ENCODE measurements at regions not wholly inside any gene's neighbourhood (a gene's known extent, or its start where the extent isn't known, plus 50 kb on each side); places are given as distances from the start of the nearest gene placed in this dataset.
"Not testable (repeated sequence)": the region's sequence is repeated elsewhere in the genome, so short reads cannot be mapped to it uniquely, and the experiment has no call there.

DNA sequence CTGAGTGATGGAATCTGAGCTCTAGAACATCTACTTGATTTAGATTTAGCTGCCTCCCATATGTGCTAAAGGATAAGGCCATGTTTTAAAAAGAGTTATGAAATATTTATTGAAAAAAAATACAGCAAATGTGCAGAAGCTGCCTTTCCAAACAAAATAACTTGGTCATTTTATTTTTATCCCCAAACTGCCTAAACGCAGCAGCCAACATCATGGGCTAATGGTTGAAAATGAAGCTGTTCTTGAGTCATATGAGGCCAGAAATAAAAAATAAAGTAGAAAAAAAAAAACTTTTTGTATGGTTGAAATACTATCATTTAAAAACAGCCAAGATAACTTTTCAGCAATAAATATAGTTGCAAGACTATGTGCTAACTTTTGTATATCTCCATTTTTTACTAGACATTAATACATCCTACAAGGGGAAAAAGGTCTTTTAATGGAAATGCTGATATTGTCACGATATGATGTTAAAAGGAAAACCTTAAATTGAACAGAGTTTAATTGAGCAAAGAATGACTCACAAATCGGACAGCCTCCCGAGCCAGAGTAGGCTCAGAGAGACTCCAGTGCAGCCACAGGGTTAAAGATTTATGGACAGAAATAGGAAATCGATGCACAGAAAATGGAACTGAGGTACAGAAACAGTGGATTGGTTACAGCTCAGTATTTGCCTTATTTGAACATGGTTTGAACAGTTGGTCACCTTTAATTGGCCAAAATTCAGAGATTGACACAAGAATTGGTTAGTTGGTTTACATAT, 305.8 kb downstream of the MDFIC start:
- no peak for DNase-seq (ENCODE audit: low read depth in 3 of 3, low spot score in 2 of 3)

- DNase-seq (ENCODE audit: low read depth in 3 of 3, low spot score in 2 of 3): no peak
These were observed 304.5 kb downstream of the MDFIC start for GRCh38 chr7:115226410-115226809.

DNA sequence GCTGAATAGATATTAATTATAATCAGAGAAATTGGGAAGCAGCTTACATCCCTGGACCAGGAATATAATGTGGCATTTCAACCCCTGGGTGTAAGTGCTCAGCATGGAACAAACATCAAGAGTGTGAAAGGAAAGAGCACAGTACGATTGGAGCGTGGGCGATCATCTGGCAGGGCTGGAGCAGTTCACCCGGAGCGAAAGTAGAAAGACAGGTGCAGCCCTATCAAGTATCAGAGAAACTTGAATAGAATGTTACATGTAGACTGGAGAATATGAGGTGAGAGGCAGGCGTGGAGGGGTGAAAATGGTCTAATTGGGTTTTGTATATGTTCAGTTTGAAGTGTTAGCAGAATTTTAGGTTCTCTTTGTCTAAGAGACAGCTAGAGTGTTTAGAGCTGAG, 303.0 kb downstream of the MDFIC start:
- no peak for DNase-seq (ENCODE audit: low read depth in 3 of 3, low spot score in 2 of 3)

- DNase-seq (ENCODE audit: low read depth in 3 of 3, low spot score in 2 of 3): no peak
These were observed 302.1 kb downstream of the MDFIC start for GRCh38 chr7:115223959-115224358.

GRCh38 chr7:115221456-115221855, 299.6 kb downstream of the MDFIC start:
- no peak for DNase-seq (ENCODE audit: low read depth in 3 of 3, low spot score in 2 of 3)

DNA sequence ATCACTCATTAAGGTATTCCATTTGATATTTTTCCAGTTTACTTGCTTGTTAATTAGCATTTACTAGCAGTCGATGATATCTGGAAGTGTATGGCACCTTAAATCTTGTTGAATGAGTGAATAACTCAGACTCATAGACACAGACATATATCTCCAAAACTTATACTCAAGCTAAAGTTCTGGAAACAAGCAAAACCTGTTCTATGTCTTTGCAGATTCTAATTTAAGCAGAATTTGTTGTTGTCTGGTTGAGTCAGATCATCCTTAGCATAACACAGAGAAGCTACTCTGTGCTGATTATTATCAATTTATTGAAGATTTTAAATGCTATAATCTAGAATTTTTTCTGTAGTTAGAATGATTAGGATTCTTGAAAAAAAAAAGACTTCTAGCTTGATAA, 296.2 kb downstream of the MDFIC start:
- DNase-seq (ENCODE audit: low read depth in 3 of 3, low spot score in 2 of 3): no peak

GRCh38 chr7:115217373-115217772, 295.5 kb downstream of the MDFIC start:
- no peak for DNase-seq (ENCODE audit: low read depth in 3 of 3, low spot score in 2 of 3)

DNA sequence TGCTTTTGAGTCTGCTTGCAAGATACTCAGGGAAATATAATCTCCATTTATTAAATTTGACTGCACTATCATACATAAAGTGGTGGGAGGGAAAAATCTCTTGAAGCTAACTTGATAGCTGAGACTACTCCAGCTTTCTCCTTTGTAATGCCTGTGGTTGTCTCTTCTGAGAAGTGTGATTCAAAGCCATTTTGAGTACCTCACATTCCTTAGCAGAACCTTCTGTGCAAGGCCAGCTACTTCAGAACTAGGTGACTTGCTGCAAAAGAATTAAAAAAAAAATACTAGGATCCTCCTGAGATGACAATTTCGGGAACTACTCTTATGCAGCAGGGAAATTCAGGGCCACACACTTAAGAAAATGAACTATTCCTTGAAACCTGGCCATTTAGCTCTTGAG, 294.8 kb downstream of the MDFIC start:
- DNase-seq (ENCODE audit: low read depth in 3 of 3, low spot score in 2 of 3): no peak

DNA sequence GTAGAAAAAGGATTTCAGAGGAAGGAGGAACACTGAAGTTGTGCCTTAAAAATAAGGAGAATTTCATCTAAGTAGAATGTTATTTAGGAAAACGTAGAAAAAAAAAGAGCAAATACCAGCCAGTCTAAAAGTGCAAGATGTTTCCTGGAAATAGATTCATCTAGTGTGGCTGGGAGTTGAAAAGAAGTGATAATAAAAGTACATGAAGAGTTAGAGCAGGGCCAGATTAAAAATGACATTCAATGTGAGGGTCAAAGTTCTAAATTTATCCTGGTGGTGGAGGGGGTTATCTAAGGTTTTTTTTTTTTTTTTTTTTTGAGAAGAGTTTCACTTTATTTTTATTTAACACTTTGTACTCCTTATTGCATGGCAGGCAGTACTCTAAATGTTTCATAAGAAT, 289.3 kb downstream of the MDFIC start:
- no peak for DNase-seq (ENCODE audit: low read depth in 3 of 3, low spot score in 2 of 3)

- DNase-seq (ENCODE audit: low read depth in 3 of 3, low spot score in 2 of 3): no peak
These were observed 288.7 kb downstream of the MDFIC start for GRCh38 chr7:115210552-115210951.

DNA sequence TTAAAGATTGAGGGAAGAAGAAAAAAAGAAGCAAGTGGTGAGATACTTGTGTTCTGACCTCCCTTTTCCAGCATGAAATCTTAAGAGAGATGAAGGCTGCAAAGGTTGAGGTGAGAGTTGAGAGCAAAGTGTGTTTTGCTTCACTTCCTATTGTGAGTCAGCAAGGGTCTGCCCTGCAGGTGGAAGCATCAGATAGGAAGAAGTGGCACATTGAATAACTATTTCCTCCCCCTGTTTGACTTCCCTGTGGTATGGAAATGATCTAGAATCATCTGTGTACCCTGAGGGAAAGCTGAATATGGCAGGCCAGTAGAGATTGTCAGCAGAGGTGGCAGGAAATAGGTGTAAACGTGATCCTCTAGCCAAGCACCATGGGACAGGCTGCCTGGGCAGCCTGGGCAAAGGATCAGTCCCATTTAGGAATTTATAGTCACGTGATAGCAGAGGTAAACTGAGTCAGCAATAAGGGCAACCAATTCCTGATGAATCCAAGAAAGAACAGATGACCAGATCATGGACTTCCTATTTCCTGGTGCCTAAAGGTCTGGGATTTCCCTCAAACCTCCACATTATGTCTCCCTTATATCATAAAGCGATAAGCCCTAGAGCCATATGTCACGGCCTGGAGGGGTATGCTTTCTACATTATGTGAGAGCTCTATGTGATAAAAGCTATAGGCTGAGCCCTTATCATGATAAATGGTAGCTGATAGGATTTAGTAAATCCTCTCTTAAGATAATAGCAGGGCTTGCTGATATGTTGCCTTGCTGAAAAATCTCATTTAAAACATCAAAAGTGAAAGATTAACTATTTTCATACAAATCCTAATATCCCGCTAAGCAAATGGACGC, 287.0 kb downstream of the MDFIC start:
- DNase-seq (ENCODE audit: low read depth in 3 of 3, low spot score in 2 of 3): no peak

DNA sequence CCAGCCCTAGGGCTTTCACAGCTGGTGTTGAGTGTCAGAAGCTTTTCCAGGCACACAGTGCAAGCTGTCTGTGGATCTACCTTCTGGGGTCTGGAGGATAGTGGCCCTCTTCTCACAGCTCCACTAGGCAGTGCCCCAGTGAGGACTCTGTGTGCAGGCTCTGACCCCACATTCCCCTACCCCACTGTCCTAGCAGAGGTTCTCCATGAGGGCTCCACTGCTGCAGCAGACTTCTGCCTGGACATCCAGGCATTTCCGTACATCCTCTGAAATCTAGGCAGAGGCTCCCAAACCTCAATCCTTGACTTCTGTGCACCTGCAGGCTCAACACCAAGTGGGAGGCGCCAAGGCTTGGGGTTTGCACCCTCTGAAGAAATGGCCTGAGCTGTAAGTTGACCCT, 284.5 kb downstream of the MDFIC start:
- not testable (repeated sequence) for DNase-seq (ENCODE audit: low read depth in 3 of 3, low spot score in 2 of 3)

GRCh38 chr7:115198143-115198542, 276.2 kb downstream of the MDFIC start:
- no peak for DNase-seq (ENCODE audit: low read depth in 3 of 3, low spot score in 2 of 3)

DNA sequence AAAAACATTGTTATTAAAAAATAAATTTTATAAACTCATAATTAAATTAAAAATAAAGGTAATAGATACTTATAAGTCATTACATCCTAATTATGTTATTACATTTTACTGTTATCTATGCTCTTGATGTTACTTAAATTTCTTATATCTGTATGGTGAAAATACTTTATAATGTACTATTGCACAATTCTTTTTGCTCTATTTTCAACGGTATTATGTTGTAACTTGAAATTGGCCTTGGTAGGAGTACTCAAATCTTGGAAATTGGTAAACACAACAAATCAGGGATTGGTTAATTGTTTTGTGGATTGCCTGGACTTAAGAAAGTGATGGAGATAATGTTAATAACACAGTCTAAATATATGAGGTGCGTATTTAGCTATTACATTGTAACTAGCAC, 273.3 kb downstream of the MDFIC start:
- DNase-seq (ENCODE audit: low read depth in 3 of 3, low spot score in 2 of 3): no peak

GRCh38 chr7:115191526-115191925, 269.6 kb downstream of the MDFIC start:
- DNase-seq (ENCODE audit: low read depth in 3 of 3, low spot score in 2 of 3): no peak

DNA sequence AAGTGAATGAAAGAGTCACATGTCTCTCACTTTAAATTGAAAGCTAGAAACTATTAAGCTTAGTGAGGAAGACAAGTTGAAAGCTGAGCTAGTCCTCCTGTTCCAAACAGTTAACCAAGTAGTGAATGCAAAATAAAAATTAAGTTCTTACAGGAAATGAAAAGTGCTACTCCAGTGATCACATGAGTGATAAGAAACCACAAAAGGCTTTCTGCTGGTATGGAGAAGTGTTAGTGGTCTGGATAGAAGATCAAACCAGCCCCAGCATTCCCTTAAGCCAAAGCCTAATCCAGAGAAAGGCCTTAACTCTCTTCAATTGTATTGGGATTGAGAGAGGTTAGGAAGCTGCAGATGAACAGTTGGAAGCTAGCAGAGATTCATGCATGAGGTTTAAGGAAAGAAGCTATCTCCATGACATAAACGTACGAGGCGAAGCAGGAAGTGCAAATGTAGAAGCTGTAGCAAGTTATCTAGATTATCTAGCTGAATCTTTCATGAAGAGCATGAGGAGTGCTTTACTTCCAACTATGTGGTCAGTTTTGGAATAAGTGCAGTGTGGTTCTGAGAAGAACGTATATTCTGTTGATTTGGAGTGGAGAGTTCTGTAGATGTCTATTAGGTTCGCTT, 261.6 kb downstream of the MDFIC start:
- DNase-seq (ENCODE audit: low read depth in 3 of 3, low spot score in 2 of 3): no peak

DNA sequence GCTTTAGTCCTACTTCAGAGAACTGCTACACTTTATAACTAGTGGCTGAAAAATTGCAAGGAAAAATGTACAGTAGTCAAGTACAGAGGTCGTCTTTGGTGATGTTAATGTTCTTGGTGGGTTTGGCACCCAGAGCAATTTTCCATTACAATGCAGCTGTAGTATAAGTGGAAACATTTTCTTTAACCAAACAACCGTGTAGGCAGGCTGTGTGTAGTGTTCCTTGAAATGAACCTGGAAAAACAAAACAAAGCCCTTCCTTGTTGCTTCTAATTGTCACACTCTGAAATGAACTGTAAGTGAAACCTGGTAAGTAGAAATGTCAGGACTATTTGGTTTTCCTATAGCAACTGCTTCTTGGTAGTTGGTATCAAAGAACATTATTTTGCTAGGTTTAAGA, 256.9 kb downstream of the MDFIC start:
- peak in 1 of 3 donors; percentile 8 for DNase-seq (ENCODE audit: low read depth in 3 of 3, low spot score in 2 of 3)

DNA sequence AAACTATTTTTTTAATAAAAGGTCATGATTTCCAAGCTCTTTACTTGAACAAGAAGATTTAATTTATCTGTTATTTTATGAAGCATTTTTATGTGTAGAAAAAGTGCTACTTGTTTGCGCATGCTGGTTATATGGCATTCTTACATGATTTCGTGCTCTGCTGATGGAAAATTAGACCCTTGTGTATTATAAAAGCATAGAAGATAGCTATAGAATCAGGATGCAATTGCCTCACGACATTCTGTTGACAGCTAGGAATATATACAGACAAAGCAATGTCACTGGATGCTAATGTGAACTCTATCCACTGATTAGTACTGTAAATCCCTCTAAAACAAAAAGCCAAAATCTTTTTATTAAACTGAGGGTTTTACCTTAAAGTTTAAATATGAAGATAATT, 255.9 kb downstream of the MDFIC start:
- DNase-seq (ENCODE audit: low read depth in 3 of 3, low spot score in 2 of 3): no peak

GRCh38 chr7:115177103-115177502, 255.2 kb downstream of the MDFIC start:
- DNase-seq (ENCODE audit: low read depth in 3 of 3, low spot score in 2 of 3): no peak

DNA sequence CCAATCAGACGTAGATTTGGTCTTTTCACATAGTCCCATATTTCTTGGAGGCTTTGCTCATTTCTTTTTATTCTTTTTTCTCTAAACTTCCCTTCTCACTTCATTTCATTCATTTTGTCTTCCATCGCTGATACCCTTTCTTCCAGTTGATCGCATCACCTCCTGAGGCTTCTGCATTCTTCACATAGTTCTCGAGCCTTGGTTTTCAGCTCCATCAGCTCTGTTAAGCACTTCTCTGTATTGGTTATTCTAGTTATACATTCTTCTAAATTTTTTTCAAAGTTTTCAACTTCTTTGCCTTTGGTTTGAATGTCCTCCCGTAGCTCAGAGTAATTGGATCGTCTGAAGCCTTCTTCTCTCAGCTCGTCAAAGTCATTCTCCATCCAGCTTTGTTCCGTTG, 250.5 kb downstream of the MDFIC start:
- DNase-seq (ENCODE audit: low read depth in 3 of 3, low spot score in 2 of 3): not testable (repeated sequence)

DNA sequence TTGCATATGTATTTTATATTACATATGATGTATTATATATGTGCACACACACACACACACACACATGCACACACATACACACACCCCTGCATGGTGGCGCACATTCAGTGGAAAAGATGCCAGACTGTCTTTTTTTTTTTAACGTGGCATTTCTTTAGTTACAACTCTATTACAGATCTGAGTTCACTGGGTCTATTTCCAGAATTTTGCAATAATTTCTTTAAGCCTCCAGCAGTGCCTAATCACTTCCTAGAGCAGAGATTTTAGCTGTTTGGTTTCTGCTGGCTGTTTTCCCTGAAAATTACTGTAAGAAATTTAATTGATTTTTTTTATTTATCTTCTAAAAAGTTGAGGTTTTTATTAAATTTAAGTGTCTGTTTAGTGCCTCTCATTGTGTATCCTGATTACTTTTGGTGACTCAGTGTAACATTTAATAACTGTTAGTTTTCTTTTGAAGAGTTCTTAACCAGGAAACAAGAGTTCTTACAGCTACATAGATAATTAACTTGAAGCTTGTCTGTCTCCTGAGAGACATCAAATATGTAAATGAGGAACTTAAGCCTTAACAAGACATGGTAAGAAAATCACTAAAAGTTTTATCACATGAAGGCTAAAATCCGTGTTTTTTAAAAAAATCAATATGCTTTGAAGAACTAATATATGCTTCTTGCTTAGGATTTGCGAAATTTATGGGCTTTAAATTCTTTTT, 232.0 kb downstream of the MDFIC start:
- DNase-seq (ENCODE audit: low read depth in 3 of 3, low spot score in 2 of 3): no peak
